ENCODE measurements at regions not wholly inside any gene's neighbourhood (a gene's known extent, or its start where the extent isn't known, plus 50 kb on each side); places are given as distances from the start of the nearest gene placed in this dataset.

GRCh38 chr20:12358655-12359009 is 440.9 kb downstream of the BTBD3 start:
- DNase-seq (ENCODE audit: low spot score): no peak

DNA sequence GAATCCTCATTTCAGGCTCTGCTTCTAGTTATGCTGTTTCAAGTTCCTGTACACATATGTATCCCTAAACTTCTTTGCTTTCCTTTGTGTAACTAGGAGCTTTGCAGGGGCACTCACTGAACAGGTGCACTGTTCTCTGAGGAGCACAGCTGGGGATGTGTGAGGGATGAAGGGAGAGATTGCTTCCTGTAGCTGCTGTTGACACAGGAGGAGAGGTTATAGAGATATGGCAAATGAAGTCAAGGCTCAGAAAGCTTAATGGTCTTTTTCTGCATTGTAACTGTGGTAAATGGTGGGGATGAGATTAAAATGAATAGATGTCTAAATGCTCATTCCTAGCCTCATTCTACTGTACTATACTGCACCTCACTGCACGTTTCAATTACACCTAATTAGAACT is 454.3 kb downstream of the BTBD3 start:
- peak; percentile 27 for DNase-seq (ENCODE audit: low spot score)

- peak; percentile 51 for DNase-seq (ENCODE audit: low spot score)
Observed at GRCh38 chr20:12372557-12372956, 454.9 kb downstream of the BTBD3 start.

GRCh38 chr20:12375967-12376366 is 458.3 kb downstream of the BTBD3 start:
- no peak for DNase-seq (ENCODE audit: low spot score)

GRCh38 chr20:12383821-12384220 is 466.1 kb downstream of the BTBD3 start:
- DNase-seq (ENCODE audit: low spot score): no peak

- no peak for DNase-seq (ENCODE audit: low spot score)
Observed at GRCh38 chr20:12386821-12387220, 469.1 kb downstream of the BTBD3 start.

DNA sequence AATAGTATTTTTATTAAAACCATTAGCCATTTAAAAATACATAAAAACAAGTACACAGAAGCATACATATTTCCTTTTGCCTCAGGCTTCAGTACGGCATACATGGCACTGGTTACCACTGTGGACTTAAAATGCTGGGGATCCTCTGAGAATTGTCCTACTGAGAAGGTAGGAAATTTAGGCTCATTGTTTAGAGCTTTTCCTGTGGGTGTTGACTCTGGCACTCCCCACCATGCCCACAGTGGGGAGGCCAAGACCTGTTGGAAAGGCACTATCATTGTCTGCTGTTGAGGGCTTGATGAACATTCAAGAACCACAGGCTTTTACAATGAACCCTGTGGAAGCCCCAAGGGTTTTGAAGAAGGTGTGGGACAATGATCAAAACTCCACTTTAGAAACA is 473.4 kb downstream of the BTBD3 start:
- DNase-seq (ENCODE audit: low spot score): no peak

- DNase-seq (ENCODE audit: low spot score): peak; percentile 39
Observed at GRCh38 chr20:12394786-12395185, 477.1 kb downstream of the BTBD3 start.

GRCh38 chr20:12395353-12395752 is 477.7 kb downstream of the BTBD3 start:
- DNase-seq (ENCODE audit: low spot score): no peak

DNA sequence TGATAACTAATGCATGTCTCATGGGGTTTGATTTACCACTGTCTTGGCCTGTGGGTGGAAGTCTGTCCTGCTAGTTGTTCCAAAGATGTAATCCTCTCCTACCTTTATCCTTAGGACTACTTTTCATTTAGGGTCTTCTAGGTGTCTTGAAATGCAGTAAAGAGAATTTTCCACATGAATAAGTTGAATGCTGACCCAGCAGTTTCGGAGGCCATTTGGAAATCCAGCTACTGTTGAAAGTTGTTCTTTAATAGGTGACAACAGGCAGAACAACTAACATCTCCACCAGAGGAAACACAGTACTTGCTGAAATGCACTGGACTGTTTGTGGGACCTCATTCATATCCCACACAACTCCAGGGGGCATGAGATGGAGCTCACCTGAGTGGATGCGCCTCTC is 478.1 kb downstream of the BTBD3 start:
- no peak for DNase-seq (ENCODE audit: low spot score)

DNA sequence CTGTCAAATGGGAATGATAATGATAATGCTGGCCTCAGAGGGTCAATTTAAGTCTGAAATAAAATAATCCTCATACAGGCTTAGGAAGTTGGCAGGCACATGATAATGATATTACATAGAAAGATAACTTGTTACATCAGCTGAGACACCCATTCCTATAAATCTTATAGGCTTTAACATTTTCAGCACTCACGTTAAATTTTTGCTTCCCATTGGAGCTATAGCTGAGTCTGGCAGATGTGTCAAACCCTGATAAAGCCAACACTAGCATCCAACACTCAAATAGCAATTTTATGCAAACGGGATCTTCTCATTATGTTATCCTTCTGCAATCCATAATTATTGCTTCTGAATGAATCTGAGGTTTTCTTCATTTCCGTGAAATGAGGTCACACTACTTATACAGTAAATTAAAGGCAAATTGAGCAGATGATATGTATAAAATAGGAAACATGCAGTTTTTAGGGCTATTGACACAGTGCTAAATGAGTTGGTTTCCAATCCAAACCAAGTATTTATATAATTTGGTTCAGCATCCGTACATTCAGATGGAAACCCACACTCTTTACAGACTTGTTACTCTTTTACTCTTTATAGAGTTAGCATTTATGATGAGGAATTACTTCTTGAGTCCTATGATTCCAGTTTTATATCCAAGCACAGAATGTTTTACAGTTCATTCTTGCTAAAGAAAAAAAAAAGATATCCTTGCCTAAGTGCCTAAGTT is 481.6 kb downstream of the BTBD3 start:
- no peak for DNase-seq (ENCODE audit: low spot score)

DNA sequence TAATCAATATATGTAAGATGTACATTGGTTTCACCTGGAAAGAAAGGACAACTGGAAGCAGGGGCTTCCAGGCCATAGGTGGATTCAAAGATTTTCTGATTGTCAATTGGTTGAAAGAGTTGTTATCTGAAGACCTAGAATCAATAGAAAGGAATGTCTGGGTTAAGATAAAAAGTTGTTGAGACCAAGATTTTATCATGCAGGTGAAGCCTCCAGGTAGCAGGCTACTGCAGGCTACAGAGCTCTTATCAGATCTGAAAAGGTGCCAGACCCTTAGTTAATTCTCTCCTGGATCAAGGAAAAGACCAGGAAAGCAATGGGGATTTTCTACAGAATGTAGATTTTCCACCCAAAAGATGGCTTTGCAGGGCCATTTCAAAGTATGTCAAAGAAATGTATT is 487.2 kb downstream of the BTBD3 start:
- no peak for DNase-seq (ENCODE audit: low spot score)

- no peak for DNase-seq (ENCODE audit: low spot score)
Observed at GRCh38 chr20:12406978-12407377, 489.3 kb downstream of the BTBD3 start.

GRCh38 chr20:12409501-12409900 is 491.8 kb downstream of the BTBD3 start:
- DNase-seq (ENCODE audit: low spot score): peak; percentile 22

- DNase-seq (ENCODE audit: low spot score): no peak
Observed at GRCh38 chr20:12410783-12411182, 493.1 kb downstream of the BTBD3 start.

GRCh38 chr20:12411246-12411940 is 493.7 kb downstream of the BTBD3 start:
- no peak for DNase-seq (ENCODE audit: low spot score)

DNA sequence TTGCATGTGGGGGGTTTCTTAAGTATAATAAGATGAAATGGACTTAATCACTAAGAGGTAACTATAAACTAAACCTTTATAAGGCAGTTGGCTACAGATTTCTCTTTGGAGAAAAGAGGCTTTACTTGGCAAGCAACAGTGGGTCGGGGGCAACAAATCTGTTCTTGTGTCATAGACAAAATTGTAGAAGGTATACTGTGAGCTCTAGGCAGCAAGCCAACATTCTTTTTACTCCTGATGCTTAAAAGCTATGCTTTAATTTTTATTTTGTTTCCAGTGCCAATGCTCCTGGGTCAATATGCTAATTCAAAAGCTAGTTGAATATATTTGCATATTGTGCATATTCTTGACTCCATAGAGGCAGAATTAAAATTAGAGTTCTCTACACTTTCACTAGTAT is 495.4 kb downstream of the BTBD3 start:
- no peak for DNase-seq (ENCODE audit: low spot score)

DNA sequence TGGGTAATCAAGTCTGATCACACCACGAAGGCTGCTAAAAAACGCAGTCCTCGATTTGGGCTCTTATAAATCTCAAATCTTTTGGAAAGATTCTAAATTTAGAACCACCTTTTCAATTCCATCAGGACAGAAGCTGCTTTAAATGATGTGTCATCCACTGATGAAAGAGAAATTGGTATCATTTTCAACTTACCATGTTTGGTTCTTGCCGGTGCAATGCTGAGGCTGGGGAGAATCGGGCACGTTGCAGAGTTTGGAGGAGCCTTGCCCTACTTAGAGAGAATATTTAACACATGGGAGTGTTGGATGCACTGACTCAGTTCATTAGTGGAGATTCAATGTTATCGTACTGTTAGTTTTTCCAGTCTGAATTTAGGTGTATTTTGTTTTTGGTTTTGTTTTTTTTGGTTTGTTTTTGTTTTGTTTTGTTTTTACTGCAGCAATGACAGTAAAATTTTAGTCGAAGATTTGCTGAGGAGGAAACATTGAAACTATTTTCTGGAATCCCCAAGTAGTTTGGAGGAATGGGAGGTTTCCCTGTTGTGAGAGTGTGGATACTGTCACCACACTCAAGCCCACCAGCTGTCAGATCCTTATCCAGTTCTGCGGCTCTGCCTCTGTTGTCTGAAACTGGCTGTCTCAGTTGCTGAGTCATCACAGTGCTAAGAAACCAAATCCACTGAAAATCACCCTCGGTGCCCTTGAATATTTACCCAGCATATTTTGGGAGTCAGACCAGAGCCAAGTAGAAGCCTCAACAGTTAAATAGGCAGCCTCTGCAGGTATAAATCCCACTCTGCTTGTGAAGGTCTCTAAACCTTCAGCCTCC is 497.0 kb downstream of the BTBD3 start:
- no peak for DNase-seq (ENCODE audit: low spot score)

DNA sequence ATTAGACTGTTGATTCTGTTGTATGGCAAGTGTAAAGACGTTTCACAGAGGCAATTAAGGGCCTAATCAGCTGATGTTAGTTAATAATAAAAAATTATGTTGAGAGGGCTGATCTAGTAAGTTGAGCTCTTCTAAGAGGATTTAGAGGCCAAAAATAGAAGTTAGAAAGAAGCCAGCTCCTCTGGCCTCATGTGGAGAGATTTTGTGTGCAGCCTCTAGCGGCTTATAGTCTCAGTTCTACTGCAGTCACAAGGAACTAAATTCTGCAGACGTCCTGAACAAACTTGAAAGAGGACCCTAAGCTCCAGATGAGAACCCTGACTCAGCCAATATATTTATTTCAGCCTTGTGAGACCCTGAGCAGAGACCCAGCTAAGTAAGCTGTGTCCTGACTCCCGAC is 498.6 kb downstream of the BTBD3 start:
- no peak for DNase-seq (ENCODE audit: low spot score)

DNA sequence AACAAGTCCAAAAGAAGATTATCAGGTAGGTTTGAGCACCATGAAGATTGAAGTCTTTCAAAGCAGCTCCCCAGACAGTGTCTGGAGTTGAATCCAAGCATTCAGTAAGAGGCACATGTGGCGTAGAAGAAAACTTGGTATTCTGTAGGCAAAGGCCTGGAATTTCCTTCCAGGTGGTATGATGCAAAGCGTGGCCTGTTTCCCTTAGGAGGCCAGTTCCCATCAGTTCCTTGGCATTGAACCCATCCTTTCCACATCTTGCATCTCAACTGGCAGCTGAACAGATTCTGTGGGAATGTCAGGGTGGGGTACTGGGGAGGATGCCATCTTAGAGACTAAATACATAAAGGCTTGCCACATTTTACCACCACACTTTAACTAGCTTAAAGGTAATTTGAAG is 516.0 kb downstream of the BTBD3 start:
- no peak for DNase-seq (ENCODE audit: low spot score)

GRCh38 chr20:12434672-12435071 is 517.0 kb downstream of the BTBD3 start:
- DNase-seq (ENCODE audit: low spot score): no peak

DNA sequence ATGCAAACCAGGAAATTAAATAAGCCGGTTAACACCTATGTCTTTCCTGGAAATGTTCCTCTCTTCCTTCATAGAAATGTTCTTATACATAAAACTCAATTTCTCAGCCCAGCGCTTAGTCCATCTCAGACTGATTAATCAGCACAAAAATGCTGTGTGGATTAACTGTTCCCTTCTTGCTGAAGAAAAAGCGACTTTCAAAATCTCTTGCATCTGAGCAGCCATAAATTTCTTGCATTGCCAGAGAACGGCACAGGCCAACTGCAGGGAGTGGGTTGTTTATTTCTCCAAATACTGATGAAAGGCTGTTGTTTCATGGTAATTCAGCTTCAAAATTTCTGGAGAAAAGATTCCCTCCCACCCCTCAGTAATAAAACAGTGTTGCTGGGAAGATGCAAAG is 517.6 kb downstream of the BTBD3 start:
- no peak for DNase-seq (ENCODE audit: low spot score)

- no peak for DNase-seq (ENCODE audit: low spot score)
Observed at GRCh38 chr20:12453711-12454110, 536.0 kb downstream of the BTBD3 start.

Data from HT-29 (cell line).